ENCODE measurements at regions not wholly inside any gene's neighbourhood (a gene's known extent, or its start where the extent isn't known, plus 50 kb on each side); places are given as distances from the start of the nearest gene placed in this dataset.

GRCh38 chr2:203809084-203809521, 58.5 kb upstream of the CTLA4 start:
- DNase-seq (ENCODE audit: low spot score in 2 of 2) = no peak
- no peaks in the 10 kb centered on the region for H3K36me3 ChIP-seq
- H3K9me3 ChIP-seq = peaks cover 0 to 9% of the 10 kb centered on the region in 2 donors
- H3K27ac ChIP-seq = peak overlapping the region in 1 of 2 donors; percentile 1
- no peak overlapping the region for H3K4me3 ChIP-seq
- H3K27me3 ChIP-seq = no peaks in the 10 kb centered on the region
- H3K4me1 ChIP-seq = no peaks in the 10 kb centered on the region
- TF ChIP-seq, protein P1, sequence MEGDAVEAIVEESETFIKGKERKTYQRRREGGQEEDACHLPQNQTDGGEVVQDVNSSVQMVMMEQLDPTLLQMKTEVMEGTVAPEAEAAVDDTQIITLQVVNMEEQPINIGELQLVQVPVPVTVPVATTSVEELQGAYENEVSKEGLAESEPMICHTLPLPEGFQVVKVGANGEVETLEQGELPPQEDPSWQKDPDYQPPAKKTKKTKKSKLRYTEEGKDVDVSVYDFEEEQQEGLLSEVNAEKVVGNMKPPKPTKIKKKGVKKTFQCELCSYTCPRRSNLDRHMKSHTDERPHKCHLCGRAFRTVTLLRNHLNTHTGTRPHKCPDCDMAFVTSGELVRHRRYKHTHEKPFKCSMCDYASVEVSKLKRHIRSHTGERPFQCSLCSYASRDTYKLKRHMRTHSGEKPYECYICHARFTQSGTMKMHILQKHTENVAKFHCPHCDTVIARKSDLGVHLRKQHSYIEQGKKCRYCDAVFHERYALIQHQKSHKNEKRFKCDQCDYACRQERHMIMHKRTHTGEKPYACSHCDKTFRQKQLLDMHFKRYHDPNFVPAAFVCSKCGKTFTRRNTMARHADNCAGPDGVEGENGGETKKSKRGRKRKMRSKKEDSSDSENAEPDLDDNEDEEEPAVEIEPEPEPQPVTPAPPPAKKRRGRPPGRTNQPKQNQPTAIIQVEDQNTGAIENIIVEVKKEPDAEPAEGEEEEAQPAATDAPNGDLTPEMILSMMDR (IDR thresholded peaks at IDR 0.05) = no peak
- intact Hi-C loops (cut with DNase I) = no loop called here

GRCh38 chr2:203809991-203810510, 57.5 kb upstream of the CTLA4 start:
- Histone ChIP-seq H3K4me3 (no peak overlapping the region), H3K36me3 (no peaks in the 10 kb centered on the region), H3K9me3 (peaks cover 0 to 9% of the 10 kb centered on the region in 2 donors), H3K27ac (peak overlapping the region in 1 of 2 donors; percentile 58), H3K4me1 (no peaks in the 10 kb centered on the region), H3K27me3 (no peaks in the 10 kb centered on the region)
- no peak for DNase-seq (ENCODE audit: low spot score in 2 of 2)
- TF ChIP-seq, protein P1 (IDR thresholded peaks at IDR 0.05) = no peak
- intact Hi-C loops (cut with DNase I) = loop anchor here (10.0 kb wide), 1 partner anchor 155 kb away; no protein-coding TSS in a partner anchor

DNA sequence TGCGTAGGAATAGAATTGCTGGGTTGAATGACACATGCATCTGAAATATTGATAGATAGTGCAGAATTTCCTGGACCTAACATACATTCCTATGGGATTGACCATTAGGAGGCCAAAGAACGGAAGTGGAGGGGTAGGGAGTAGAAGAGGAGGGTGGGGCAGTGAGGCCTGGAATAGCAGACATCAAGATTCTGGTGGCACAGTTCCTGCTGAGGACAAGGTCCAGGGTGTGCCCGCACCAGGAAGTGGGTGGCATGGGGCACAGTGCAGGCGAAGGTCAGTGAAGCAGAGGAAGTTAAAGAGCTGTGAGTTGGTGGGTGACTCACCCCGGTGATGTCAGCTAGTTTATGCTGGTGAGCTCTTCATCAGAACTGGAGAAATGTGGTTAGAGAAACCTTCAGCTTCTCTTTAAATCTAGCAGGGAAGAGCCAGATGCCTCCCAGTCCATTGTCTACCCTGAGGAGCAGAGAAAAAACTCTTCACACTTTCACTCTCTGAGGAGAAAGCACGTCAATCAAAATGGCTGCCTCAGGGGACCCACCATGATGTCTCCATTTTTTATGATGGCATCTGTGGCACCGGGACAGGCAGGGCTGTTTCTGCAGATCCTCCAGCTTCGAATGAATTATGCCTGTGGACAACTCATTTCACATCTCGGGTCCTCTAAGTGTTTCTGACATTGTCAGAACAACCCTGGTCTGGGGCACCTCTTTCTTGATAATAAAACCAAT, 55.9 kb upstream of the CTLA4 start:
- peak overlapping the region; percentile 1 to 2 for H3K27ac ChIP-seq
- peak; percentile 76 to 91 for DNase-seq (ENCODE audit: low spot score in 2 of 2)
- H3K4me1 ChIP-seq = no peaks in the 10 kb centered on the region
- intact Hi-C loops (cut with DNase I) = loop anchor here (10.0 kb wide), 1 partner anchor 157 kb away; no protein-coding TSS in a partner anchor
- TF ChIP-seq, protein P1 (IDR thresholded peaks at IDR 0.05) = no peak
- H3K9me3 ChIP-seq = no peaks in the 10 kb centered on the region
- no peak overlapping the region for H3K4me3 ChIP-seq
- H3K27me3 ChIP-seq = no peaks in the 10 kb centered on the region
- H3K36me3 ChIP-seq = no peaks in the 10 kb centered on the region

- intact Hi-C loops (cut with DNase I) = loop anchor here (10.0 kb wide), 1 partner anchor 158 kb away; no protein-coding TSS in a partner anchor
- no peaks in the 10 kb centered on the region for H3K4me1 ChIP-seq
- H3K27ac ChIP-seq = peak overlapping the region; percentile 1 to 2
- no peaks in the 10 kb centered on the region for H3K27me3 ChIP-seq
- TF ChIP-seq, protein P1 (IDR thresholded peaks at IDR 0.05) = no peak
- no peak overlapping the region for H3K4me3 ChIP-seq
- H3K9me3 ChIP-seq = no peaks in the 10 kb centered on the region
- no peaks in the 10 kb centered on the region for H3K36me3 ChIP-seq
- DNase-seq (ENCODE audit: low spot score in 2 of 2) = no peak
These were observed 55.0 kb upstream of the CTLA4 start for GRCh38 chr2:203812294-203813221.

GRCh38 chr2:203813684-203814083, 53.9 kb upstream of the CTLA4 start:
- Histone ChIP-seq H3K9me3 (no peaks in the 10 kb centered on the region), H3K4me1 (no peaks in the 10 kb centered on the region), H3K36me3 (no peaks in the 10 kb centered on the region), H3K4me3 (no peak overlapping the region), H3K27ac (no peak overlapping the region), H3K27me3 (no peaks in the 10 kb centered on the region)
- DNase-seq (ENCODE audit: low spot score in 2 of 2) = no peak
- intact Hi-C loops (cut with DNase I) = loop anchor here (2.0 to 10.0 kb wide), 2 partner anchors 159 to 279 kb away; partner anchors contain the start of gene RAPH1
- TF ChIP-seq, protein P1 (IDR thresholded peaks at IDR 0.05) = no peak

Data from ascending aorta (tissue), 2 donors.